ENCODE measurements at regions not wholly inside any gene's neighbourhood (a gene's known extent, or its start where the extent isn't known, plus 50 kb on each side); places are given as distances from the start of the nearest gene placed in this dataset.

DNA sequence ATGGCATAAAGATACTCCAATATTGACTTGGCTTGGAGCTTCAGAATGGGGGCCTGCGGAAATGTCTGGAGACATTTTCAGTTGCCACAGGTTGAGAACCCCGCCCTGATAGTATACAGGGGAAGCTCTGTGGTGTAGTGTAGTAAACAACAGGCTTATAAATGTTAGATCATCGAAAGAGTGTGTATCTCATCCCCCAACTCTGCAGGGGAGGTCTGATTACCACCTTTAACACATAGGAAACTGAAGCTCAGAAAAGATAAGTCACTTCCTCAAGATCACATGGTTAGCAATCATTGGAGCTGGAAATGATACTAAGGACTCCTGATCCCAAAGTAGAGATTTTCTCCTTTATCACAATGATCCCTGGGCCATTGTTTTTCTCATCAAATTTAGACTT, 144.5 kb upstream of the BMPER start:
- TF ChIP-seq, protein P1, sequence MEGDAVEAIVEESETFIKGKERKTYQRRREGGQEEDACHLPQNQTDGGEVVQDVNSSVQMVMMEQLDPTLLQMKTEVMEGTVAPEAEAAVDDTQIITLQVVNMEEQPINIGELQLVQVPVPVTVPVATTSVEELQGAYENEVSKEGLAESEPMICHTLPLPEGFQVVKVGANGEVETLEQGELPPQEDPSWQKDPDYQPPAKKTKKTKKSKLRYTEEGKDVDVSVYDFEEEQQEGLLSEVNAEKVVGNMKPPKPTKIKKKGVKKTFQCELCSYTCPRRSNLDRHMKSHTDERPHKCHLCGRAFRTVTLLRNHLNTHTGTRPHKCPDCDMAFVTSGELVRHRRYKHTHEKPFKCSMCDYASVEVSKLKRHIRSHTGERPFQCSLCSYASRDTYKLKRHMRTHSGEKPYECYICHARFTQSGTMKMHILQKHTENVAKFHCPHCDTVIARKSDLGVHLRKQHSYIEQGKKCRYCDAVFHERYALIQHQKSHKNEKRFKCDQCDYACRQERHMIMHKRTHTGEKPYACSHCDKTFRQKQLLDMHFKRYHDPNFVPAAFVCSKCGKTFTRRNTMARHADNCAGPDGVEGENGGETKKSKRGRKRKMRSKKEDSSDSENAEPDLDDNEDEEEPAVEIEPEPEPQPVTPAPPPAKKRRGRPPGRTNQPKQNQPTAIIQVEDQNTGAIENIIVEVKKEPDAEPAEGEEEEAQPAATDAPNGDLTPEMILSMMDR (IDR thresholded peaks at IDR 0.05) = no peak
- TF ChIP-seq EZH2 (IDR thresholded peaks at IDR 0.05; ENCODE audit: borderline replicate concordance, insufficient read depth, low read depth, low read length, poor library complexity, severe bottlenecking) = no peak
